ENCODE measurements at regions not wholly inside any gene's neighbourhood (a gene's known extent, or its start where the extent isn't known, plus 50 kb on each side); places are given as distances from the start of the nearest gene placed in this dataset.

- H3K36me3 ChIP-seq (ENCODE audit: control insufficient read depth, insufficient read depth, low read length), result no peaks in the 10 kb centered on the region
- H3K27me3 ChIP-seq (ENCODE audit: control insufficient read depth, insufficient read depth, low read length), result no peaks in the 10 kb centered on the region
- H3K9me3 ChIP-seq (ENCODE audit: control insufficient read depth, insufficient read depth, low read length), result no peaks in the 10 kb centered on the region
- H3K4me1 ChIP-seq (ENCODE audit: control insufficient read depth, insufficient read depth, low read length), result no peaks in the 10 kb centered on the region
- H3K4me3 ChIP-seq (ENCODE audit: low read depth, low read length), result no peak overlapping the region
- H3K27ac ChIP-seq (ENCODE audit: low read depth, low read length), result no peak overlapping the region
- no CpG with 5 or more reads among the region's 2 CpGs for WGBS (ENCODE audit: insufficient coverage)
- DNase-seq (ENCODE audit: low read depth in 4 of 6, low spot score in 6 of 6), result no peak
These were observed 485.9 kb upstream of the TENM4 start for GRCh38 chr11:79926707-79927106.

- H3K36me3 ChIP-seq (ENCODE audit: control insufficient read depth, insufficient read depth, low read length), result no peaks in the 10 kb centered on the region
- no peaks in the 10 kb centered on the region for H3K9me3 ChIP-seq (ENCODE audit: control insufficient read depth, insufficient read depth, low read length)
- H3K27ac ChIP-seq (ENCODE audit: low read depth, low read length), result no peak overlapping the region
- no peaks in the 10 kb centered on the region for H3K27me3 ChIP-seq (ENCODE audit: control insufficient read depth, insufficient read depth, low read length)
- DNase-seq (ENCODE audit: low read depth in 4 of 6, low spot score in 6 of 6), result no peak
- no peak overlapping the region for H3K4me3 ChIP-seq (ENCODE audit: low read depth, low read length)
- WGBS (ENCODE audit: insufficient coverage), result no CpG with 5 or more reads among the region's 3 CpGs
- no peaks in the 10 kb centered on the region for H3K4me1 ChIP-seq (ENCODE audit: control insufficient read depth, insufficient read depth, low read length)
These were observed 484.7 kb upstream of the TENM4 start for GRCh38 chr11:79925570-79925969.

GRCh38 chr11:79922641-79923040 is 481.8 kb upstream of the TENM4 start:
- WGBS (ENCODE audit: insufficient coverage), result no CpG with 5 or more reads among the region's 3 CpGs
- Histone ChIP-seq H3K36me3 (ENCODE audit: control insufficient read depth, insufficient read depth, low read length) (no peaks in the 10 kb centered on the region), H3K9me3 (ENCODE audit: control insufficient read depth, insufficient read depth, low read length) (no peaks in the 10 kb centered on the region), H3K27ac (ENCODE audit: low read depth, low read length) (no peak overlapping the region), H3K4me1 (ENCODE audit: control insufficient read depth, insufficient read depth, low read length) (no peaks in the 10 kb centered on the region), H3K4me3 (ENCODE audit: low read depth, low read length) (no peak overlapping the region), H3K27me3 (ENCODE audit: control insufficient read depth, insufficient read depth, low read length) (no peaks in the 10 kb centered on the region)
- DNase-seq (ENCODE audit: low read depth in 4 of 6, low spot score in 6 of 6), result no peak

- WGBS (ENCODE audit: insufficient coverage), result no CpG with 5 or more reads among the region's 1 CpG
- no peak overlapping the region for H3K4me3 ChIP-seq (ENCODE audit: low read depth, low read length)
- H3K9me3 ChIP-seq (ENCODE audit: control insufficient read depth, insufficient read depth, low read length), result no peaks in the 10 kb centered on the region
These were observed 479.6 kb upstream of the TENM4 start for GRCh38 chr11:79920480-79920879.

DNA sequence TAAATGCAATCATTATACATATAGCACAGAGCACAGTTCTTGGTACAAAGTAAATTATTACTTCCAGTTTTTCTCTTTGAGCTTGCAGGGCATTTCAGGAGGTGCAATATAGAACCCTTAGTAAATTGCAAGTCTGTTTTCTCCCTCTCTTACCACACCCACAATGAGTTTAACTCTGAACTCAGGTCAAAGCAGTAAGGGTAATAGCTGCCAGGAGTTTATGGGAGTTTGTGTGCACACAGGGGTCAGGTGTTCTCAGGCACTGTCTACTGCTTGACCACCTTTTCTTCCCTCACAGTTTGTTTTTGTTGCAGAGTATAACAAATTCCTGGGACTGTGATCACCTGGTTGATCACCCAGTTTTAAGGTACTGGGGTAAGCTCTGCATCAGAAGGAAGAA is 478.5 kb upstream of the TENM4 start:
- Histone ChIP-seq H3K4me1 (ENCODE audit: control insufficient read depth, insufficient read depth, low read length) (no peaks in the 10 kb centered on the region), H3K27ac (ENCODE audit: low read depth, low read length) (no peak overlapping the region), H3K9me3 (ENCODE audit: control insufficient read depth, insufficient read depth, low read length) (no peaks in the 10 kb centered on the region), H3K4me3 (ENCODE audit: low read depth, low read length) (no peak overlapping the region), H3K36me3 (ENCODE audit: control insufficient read depth, insufficient read depth, low read length) (no peaks in the 10 kb centered on the region), H3K27me3 (ENCODE audit: control insufficient read depth, insufficient read depth, low read length) (no peaks in the 10 kb centered on the region)
- DNase-seq (ENCODE audit: low read depth in 4 of 6, low spot score in 6 of 6), result no peak

More at GRCh38 chr11:79920480-79920879, 479.6 kb upstream of the TENM4 start:
- Histone ChIP-seq H3K36me3 (ENCODE audit: control insufficient read depth, insufficient read depth, low read length) (no peaks in the 10 kb centered on the region), H3K4me1 (ENCODE audit: control insufficient read depth, insufficient read depth, low read length) (no peaks in the 10 kb centered on the region), H3K27me3 (ENCODE audit: control insufficient read depth, insufficient read depth, low read length) (no peaks in the 10 kb centered on the region), H3K27ac (ENCODE audit: low read depth, low read length) (no peak overlapping the region)
- DNase-seq (ENCODE audit: low read depth in 4 of 6, low spot score in 6 of 6), result no peak

DNA sequence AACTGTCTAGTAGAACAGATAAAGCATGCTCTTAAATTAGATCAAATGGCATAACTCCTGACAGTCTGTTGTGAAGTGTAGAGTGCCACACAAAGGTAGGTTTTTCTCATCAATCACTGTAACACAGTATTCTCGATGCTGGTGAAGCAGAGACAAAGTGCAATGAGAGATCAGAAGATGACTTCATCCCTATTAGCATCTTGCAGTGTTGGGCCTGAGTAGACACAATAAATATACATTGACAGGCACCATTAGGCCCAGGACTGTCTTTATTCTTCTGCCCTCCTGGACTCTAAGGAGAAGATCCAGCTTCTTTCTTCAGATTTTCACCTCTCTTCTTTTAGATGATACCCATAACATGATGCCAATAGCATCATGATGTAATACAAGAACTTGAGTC is 478.0 kb upstream of the TENM4 start:
- Histone ChIP-seq H3K27ac (ENCODE audit: low read depth, low read length) (no peak overlapping the region), H3K36me3 (ENCODE audit: control insufficient read depth, insufficient read depth, low read length) (no peaks in the 10 kb centered on the region), H3K27me3 (ENCODE audit: control insufficient read depth, insufficient read depth, low read length) (no peaks in the 10 kb centered on the region), H3K9me3 (ENCODE audit: control insufficient read depth, insufficient read depth, low read length) (no peaks in the 10 kb centered on the region), H3K4me1 (ENCODE audit: control insufficient read depth, insufficient read depth, low read length) (no peaks in the 10 kb centered on the region), H3K4me3 (ENCODE audit: low read depth, low read length) (no peak overlapping the region)
- DNase-seq (ENCODE audit: low read depth in 4 of 6, low spot score in 6 of 6), result no peak
- no CpG with 5 or more reads among the region's 1 CpG for WGBS (ENCODE audit: insufficient coverage)

DNA sequence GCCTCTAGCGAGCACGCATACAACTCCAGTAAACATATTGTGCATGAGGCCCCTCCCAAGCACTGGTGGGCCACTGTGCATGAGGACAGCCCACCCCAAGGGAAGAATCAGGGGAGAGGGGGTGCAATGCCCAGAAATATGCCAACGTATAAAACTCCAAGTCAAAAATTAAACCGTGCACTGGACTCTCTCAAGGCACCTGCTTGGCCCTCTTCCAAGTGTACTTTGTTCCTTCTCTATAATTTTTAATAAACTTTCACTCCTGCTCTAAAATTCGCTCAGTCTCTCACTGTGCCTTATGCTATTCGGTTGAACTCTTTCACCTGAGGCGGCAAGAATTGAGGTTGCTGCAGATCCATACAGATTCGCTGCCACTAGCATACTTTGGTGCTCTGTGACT is 465.3 kb upstream of the TENM4 start:
- Histone ChIP-seq H3K4me1 (ENCODE audit: control insufficient read depth, insufficient read depth, low read length) (no peaks in the 10 kb centered on the region), H3K9me3 (ENCODE audit: control insufficient read depth, insufficient read depth, low read length) (no peaks in the 10 kb centered on the region), H3K27me3 (ENCODE audit: control insufficient read depth, insufficient read depth, low read length) (no peaks in the 10 kb centered on the region), H3K4me3 (ENCODE audit: low read depth, low read length) (no peak overlapping the region), H3K36me3 (ENCODE audit: control insufficient read depth, insufficient read depth, low read length) (no peaks in the 10 kb centered on the region), H3K27ac (ENCODE audit: low read depth, low read length) (no peak overlapping the region)
- 90% methylated on average over 7 of the region's 8 CpGs for WGBS (ENCODE audit: insufficient coverage)
- no peak for DNase-seq (ENCODE audit: low read depth in 4 of 6, low spot score in 6 of 6)

GRCh38 chr11:79902493-79902892 is 461.7 kb upstream of the TENM4 start:
- H3K27me3 ChIP-seq (ENCODE audit: control insufficient read depth, insufficient read depth, low read length), result no peaks in the 10 kb centered on the region
- no peaks in the 10 kb centered on the region for H3K9me3 ChIP-seq (ENCODE audit: control insufficient read depth, insufficient read depth, low read length)
- no peak overlapping the region for H3K4me3 ChIP-seq (ENCODE audit: low read depth, low read length)
- no peaks in the 10 kb centered on the region for H3K4me1 ChIP-seq (ENCODE audit: control insufficient read depth, insufficient read depth, low read length)
- no peak overlapping the region for H3K27ac ChIP-seq (ENCODE audit: low read depth, low read length)
- DNase-seq (ENCODE audit: low read depth in 4 of 6, low spot score in 6 of 6), result peak in 1 of 6 donors; percentile 19
- H3K36me3 ChIP-seq (ENCODE audit: control insufficient read depth, insufficient read depth, low read length), result no peaks in the 10 kb centered on the region
- WGBS (ENCODE audit: insufficient coverage), result 71% methylated on average over 1 of the region's 2 CpGs

DNA sequence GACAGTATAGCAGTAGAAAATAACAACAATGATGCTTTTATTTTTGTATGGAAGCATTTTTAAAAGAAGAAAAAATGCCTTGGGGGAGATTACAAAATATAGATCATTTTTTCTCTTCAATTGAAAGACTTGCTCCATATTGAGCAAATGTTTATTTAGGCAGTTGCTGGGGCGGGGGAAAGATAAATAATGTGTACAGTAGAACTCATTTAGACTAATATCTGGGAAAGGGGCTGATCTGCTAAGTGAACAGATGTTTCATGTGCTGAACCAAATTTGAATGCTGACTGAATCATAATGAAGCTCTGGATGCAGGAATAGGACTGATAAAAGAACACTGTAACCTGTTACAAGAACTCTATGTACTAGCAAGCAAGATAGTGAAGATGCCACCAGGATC is 457.1 kb upstream of the TENM4 start:
- Histone ChIP-seq H3K36me3 (ENCODE audit: control insufficient read depth, insufficient read depth, low read length) (no peaks in the 10 kb centered on the region), H3K27ac (ENCODE audit: low read depth, low read length) (no peak overlapping the region), H3K4me3 (ENCODE audit: low read depth, low read length) (no peak overlapping the region), H3K4me1 (ENCODE audit: control insufficient read depth, insufficient read depth, low read length) (no peaks in the 10 kb centered on the region), H3K27me3 (ENCODE audit: control insufficient read depth, insufficient read depth, low read length) (no peaks in the 10 kb centered on the region), H3K9me3 (ENCODE audit: control insufficient read depth, insufficient read depth, low read length) (no peaks in the 10 kb centered on the region)
- peak in 1 of 6 donors; percentile 46 for DNase-seq (ENCODE audit: low read depth in 4 of 6, low spot score in 6 of 6)
- 86% methylated on average over 1 of the region's 1 CpG for WGBS (ENCODE audit: insufficient coverage)

- Histone ChIP-seq H3K4me3 (ENCODE audit: low read depth, low read length) (no peak overlapping the region), H3K27ac (ENCODE audit: low read depth, low read length) (no peak overlapping the region), H3K27me3 (ENCODE audit: control insufficient read depth, insufficient read depth, low read length) (no peaks in the 10 kb centered on the region), H3K4me1 (ENCODE audit: control insufficient read depth, insufficient read depth, low read length) (no peaks in the 10 kb centered on the region), H3K9me3 (ENCODE audit: control insufficient read depth, insufficient read depth, low read length) (no peaks in the 10 kb centered on the region), H3K36me3 (ENCODE audit: control insufficient read depth, insufficient read depth, low read length) (no peaks in the 10 kb centered on the region)
- DNase-seq (ENCODE audit: low read depth in 4 of 6, low spot score in 6 of 6), result no peak
These were observed 455.4 kb upstream of the TENM4 start for GRCh38 chr11:79896258-79896657.

Measured in spinal cord (tissue), 9 donors.